IPS-18c (cell line): ENCODE measurements at regions not wholly inside any gene's neighbourhood (a gene's known extent, or its start where the extent isn't known, plus 50 kb on each side); places are given as distances from the start of the nearest gene placed in this dataset.
"Not testable (repeated sequence)": the region's sequence is repeated elsewhere in the genome, so short reads cannot be mapped to it uniquely, and the experiment has no call there.

ENCODE experiments used
- H3K4me3 ChIP-seq: 2 replicates; pipeline ENCODE4 v1.7.0; 2013; ENCODE audit warnings: low read depth, mild to moderate bottlenecking, low read length, moderate library complexity; ENCODE audit not compliant: insufficient read depth
- H3K9me3 ChIP-seq: one replicate; pipeline ENCODE4 v1.6.1; 2013; ENCODE audit warnings: mild to moderate bottlenecking, low read length, moderate library complexity; ENCODE audit not compliant: control insufficient read depth, insufficient read depth

DNA sequence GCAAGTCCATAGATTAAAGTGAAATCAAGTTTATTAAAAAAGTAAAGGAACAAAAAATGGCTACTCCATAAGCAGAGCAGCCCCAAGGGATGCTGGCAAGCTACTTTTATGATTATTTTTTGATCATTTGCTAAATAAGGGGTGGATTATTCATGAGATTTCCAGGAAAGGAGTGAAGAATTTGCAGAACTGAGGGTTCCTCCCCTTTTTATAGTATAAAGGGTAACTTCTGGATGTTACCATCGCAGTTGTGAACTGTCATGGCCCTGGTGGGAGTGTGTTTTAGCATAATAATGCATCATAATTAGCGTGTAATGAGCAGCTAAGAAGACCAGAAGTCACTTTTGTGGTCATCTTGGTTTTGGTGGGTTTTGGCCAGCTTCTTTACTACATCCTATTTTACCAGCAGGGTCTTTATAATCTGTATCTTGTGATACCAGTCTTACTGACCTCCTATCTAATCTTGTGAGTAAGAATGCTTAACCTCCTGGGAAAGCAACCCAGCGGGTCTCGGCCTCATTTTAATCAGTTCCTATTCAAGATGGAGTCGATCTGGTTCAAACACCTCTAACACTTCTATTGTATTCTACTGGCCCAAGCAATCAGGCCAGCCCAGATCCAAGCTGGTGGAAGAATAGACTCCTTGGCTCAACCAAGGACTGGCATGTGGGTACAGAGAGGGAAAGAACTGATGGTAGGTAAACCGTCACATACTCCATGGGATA is 87.9 kb upstream of the NPSR1 start:
- Histone ChIP-seq H3K4me3 (no peak overlapping the region), H3K9me3 (no peaks in the 10 kb centered on the region)

DNA sequence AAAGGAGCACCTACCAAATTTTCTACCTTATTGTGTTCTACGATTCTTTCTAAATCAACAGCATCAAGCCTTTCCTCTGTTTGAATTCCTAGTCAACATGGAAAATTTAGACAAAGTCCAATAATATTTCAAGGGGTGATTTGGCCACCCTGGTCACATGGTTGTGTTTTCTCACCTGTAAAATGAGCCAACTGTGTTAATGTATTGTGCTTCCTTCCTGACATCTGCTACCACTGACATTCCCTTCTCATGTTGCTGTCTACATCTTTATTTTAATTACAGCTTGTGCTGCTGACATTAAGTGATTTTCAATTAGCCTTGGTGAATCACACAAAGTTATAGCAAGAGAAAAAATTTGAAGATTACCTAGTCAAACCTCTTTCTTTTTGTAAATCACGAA is 83.0 kb upstream of the NPSR1 start:
- Histone ChIP-seq H3K9me3 (peaks cover 2% of the 10 kb centered on the region), H3K4me3 (no peak overlapping the region)

DNA sequence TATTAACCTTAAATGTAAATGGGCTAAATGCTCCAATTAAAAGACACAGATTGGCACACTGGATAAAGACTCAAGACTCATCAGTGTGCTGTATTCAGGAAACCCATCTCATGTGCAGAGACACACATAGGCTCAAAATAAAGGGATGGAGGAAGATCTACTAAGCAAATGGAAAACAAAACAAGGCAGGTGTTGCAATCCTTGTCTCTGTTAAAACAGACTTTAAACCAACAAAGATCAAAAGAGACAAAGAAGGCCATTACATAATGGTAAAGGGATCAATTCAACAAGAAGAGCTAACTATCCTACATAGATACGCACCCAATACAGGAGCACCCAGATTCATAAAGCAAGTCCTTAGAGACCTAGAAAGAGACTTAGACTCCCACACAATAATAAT is 80.1 kb upstream of the NPSR1 start:
- not testable (repeated sequence) for H3K9me3 ChIP-seq, H3K4me3 ChIP-seq

DNA sequence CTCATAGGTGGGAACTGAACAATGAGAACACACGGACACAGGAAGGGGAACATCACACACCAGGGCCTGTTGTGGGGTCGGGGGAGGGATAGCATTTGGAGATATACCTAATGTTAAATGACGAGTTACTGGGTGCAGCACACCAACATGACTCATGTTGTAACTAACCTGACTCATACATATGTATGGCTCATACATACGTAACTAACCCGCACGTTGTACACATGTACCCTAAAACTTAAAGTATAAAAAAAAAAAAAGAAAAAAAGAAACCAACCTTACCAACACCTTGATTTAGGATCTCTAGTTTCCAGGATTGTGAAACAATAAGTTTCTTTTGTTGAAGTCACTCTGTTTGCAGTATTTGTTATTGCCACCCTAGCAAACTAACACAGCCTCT is 76.3 kb upstream of the NPSR1 start:
- not testable (repeated sequence) for H3K9me3 ChIP-seq

DNA sequence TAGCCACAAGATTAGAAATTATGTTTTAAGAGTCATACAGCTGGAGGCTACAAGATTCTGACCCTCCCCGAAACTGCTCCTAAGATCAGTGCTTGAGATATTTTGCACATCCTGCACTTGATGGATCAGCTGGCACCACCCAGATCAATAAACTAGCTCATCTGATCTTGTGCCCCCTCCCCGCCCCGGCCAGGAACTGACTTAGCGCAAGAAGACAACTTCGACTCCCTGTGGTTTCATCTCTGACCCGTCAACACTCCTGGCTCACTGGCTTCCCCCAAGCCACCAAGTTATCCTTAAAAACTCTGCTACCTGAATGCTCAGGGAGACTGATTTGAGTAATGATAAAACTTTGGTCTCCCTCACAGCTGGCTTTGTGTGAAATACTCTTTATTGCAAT is 73.5 kb upstream of the NPSR1 start:
- H3K4me3 ChIP-seq: no peak overlapping the region
- H3K9me3 ChIP-seq: peaks cover 2% of the 10 kb centered on the region

More for the DNA sequence above, 76.3 kb upstream of the NPSR1 start:
- not testable (repeated sequence) for H3K4me3 ChIP-seq

DNA sequence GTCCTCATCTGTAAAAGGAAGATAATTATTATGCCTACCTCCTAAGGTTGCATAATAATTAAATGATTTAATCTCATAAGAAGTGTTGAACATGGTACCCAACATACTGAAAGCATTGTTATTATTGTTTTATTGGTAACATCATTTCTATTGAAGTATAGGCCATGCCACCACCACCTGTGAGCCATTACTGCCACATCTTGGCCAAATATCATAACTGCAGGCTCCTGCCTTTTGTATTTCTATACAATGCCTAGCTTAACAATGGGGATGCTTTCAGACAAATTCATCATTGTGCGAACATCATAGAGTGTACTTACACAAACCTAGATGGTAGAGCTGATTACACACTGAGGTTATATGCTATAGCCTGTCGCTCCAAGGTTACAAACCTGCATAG is 61.1 kb upstream of the NPSR1 start:
- Histone ChIP-seq H3K9me3 (no peaks in the 10 kb centered on the region), H3K4me3 (no peak overlapping the region)

DNA sequence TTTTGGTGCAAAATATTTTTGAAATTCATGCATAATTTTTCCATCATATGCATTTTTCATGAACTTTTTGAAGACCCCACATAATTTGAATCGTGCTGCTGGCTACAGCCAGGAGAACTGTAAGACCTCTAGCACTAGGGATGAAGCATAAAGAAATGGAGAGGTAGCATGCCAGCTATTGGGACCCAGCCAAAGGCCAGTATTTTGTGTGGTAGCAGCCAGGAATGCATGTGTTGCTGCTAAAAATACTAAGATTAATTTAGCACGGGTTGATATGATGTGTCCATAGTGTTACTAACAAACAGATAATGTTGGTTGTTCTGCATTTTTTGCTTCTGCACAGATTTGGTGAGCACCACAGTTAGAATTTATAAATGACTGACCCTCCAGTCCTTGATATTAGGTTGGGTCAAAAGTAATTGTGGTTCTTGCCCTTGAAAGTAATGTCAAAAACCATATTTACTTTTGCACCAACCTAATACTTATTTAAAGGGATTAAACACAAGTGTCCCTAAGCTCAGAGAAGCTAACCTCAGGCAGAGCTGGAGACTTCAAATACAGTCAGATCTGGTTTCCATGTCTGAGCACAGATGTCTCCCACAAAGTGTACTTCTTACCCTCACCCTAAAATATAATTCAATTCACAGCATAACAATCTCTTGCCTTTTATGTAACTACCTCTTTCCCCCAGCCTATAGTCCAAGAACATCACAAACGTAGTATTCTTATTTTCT is 54.1 kb upstream of the NPSR1 start:
- Histone ChIP-seq H3K4me3 (no peak overlapping the region), H3K9me3 (no peaks in the 10 kb centered on the region)
